ENCODE measurements at regions not wholly inside any gene's neighbourhood (a gene's known extent, or its start where the extent isn't known, plus 50 kb on each side); places are given as distances from the start of the nearest gene placed in this dataset.
"Not testable (repeated sequence)": the region's sequence is repeated elsewhere in the genome, so short reads cannot be mapped to it uniquely, and the experiment has no call there.

DNA sequence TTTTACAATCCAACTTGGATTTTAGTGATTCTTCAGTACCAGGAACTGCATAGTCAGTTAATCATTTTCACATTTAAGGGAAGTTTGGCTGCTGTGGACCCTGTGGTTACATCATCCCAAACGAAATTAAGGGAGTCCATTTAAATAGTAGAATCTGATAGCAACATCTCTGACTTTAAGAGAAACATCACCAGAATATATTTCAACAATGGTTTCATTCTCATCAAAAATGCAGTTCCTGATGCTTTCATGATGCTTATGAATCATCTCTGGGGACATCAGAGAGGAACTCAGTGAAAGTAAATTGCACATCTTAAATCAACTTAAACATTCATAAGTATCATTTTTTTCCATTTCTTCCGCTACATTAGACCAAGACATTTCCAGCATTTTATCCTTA is 1170.7 kb downstream of the FSCB start:
- H3K4me3 ChIP-seq (ENCODE audit: low read depth, low read length): no peak overlapping the region
- DNase-seq (ENCODE audit: low read depth): no peak
- TF ChIP-seq POLR2A (IDR thresholded peaks at IDR 0.05; ENCODE audit: extremely low read depth, insufficient read length) (no peak), MYC (IDR thresholded peaks at IDR 0.05; ENCODE audit: low read depth, low read length) (no peak)
- TF ChIP-seq, protein P1, sequence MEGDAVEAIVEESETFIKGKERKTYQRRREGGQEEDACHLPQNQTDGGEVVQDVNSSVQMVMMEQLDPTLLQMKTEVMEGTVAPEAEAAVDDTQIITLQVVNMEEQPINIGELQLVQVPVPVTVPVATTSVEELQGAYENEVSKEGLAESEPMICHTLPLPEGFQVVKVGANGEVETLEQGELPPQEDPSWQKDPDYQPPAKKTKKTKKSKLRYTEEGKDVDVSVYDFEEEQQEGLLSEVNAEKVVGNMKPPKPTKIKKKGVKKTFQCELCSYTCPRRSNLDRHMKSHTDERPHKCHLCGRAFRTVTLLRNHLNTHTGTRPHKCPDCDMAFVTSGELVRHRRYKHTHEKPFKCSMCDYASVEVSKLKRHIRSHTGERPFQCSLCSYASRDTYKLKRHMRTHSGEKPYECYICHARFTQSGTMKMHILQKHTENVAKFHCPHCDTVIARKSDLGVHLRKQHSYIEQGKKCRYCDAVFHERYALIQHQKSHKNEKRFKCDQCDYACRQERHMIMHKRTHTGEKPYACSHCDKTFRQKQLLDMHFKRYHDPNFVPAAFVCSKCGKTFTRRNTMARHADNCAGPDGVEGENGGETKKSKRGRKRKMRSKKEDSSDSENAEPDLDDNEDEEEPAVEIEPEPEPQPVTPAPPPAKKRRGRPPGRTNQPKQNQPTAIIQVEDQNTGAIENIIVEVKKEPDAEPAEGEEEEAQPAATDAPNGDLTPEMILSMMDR (IDR thresholded peaks at IDR 0.05; ENCODE audit: low read depth, low read length): no peak
- TF ChIP-seq, protein P2, sequence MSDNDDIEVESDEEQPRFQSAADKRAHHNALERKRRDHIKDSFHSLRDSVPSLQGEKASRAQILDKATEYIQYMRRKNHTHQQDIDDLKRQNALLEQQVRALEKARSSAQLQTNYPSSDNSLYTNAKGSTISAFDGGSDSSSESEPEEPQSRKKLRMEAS (IDR thresholded peaks at IDR 0.05; ENCODE audit: low read depth, low read length): no peak

DNA sequence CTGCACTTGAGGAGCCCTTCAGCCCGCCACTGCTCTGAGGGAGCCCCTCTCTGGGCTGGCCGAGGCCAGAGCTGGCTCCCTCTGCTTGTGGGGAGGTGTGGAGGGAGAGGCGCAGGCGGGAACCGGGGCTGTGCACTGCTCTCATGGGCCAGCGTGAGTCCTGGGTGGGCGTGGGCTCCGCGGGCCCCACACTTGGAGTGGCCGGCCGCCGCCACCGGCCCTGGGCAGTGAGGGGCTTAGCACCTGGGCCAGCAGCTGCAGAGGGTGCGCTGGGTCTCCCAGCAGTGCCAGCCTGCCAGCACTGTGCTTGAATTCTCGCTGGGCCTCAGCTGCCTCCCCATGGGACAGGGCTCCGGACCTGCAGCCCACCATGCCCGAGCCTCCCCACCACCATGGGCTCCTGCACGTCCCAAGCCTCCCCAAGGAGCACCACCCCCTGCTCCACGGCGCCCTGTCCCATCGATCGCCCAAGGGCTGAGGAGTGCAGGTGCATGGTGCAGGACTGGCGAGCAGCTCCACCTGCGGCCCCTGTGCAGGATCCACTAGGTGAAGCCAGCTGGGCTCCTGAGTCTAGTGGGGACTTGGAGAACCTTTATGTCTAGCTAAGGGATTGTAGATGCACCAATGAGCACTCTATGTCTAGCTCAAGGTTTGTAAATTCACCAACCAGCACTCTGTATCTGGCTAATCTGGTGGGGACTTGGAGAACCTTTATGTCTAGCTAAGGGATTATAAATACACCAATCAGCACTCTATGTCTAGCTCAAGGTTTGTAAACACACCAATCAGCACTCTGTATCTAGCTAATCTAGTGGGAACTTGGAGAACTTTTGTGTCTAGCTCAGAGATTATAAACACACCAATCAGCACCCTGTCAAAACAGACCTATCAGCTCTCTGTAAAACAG is 1180.3 kb downstream of the FSCB start:
- not testable (repeated sequence) for DNase-seq (ENCODE audit: low read depth); H3K4me3 ChIP-seq (ENCODE audit: low read depth, low read length)

DNA sequence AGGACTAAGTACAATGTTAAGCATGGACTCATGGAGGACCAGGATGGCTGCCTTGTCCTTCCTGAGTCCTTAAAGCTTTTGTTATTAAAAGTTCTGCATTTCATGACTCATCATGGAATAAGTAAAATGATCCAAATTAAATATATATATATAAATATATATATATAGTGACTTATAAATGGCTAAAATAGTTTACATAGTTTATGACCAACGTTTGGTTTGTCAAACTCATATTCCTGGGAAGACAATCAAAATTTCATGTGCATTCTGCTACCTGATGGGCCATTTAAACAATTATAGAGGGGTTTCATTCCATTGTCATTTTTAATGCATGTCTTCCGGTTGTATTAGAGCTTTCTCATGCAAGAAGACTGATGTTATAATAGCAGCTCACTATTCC is 1190.7 kb downstream of the FSCB start:
- no peak for DNase-seq (ENCODE audit: low read depth)
- H3K4me3 ChIP-seq (ENCODE audit: low read depth, low read length): no peak overlapping the region
- TF ChIP-seq MYC (IDR thresholded peaks at IDR 0.05; ENCODE audit: low read depth, low read length) (no peak), POLR2A (IDR thresholded peaks at IDR 0.05; ENCODE audit: extremely low read depth, insufficient read length) (no peak)
- TF ChIP-seq, protein P2 (IDR thresholded peaks at IDR 0.05; ENCODE audit: low read depth, low read length): no peak
- TF ChIP-seq, protein P1 (IDR thresholded peaks at IDR 0.05; ENCODE audit: low read depth, low read length): no peak

DNA sequence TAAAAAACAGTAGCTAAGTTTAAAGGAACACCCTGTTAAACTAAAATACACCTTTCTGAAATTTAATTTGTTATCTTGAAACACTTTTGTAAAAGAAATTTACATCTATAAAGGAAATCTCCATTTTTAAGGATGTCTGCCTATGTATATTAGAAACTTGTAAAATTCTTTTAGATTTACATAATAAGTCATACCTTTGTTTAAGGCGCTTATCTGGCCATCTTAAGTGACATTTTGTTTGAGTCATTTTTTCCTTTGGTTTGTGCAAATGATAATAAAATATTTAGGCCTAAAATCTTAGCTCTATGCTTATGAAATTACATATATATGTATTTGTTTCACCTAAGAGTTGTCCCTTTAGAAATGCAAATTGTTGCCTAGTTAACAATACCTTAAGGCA is 1193.4 kb downstream of the FSCB start:
- TF ChIP-seq POLR2A (IDR thresholded peaks at IDR 0.05; ENCODE audit: extremely low read depth, insufficient read length) (no peak), MYC (IDR thresholded peaks at IDR 0.05; ENCODE audit: low read depth, low read length) (no peak)
- TF ChIP-seq, protein P2 (IDR thresholded peaks at IDR 0.05; ENCODE audit: low read depth, low read length): no peak
- TF ChIP-seq, protein P1 (IDR thresholded peaks at IDR 0.05; ENCODE audit: low read depth, low read length): no peak
- H3K4me3 ChIP-seq (ENCODE audit: low read depth, low read length): no peak overlapping the region
- no peak for DNase-seq (ENCODE audit: low read depth)

DNA sequence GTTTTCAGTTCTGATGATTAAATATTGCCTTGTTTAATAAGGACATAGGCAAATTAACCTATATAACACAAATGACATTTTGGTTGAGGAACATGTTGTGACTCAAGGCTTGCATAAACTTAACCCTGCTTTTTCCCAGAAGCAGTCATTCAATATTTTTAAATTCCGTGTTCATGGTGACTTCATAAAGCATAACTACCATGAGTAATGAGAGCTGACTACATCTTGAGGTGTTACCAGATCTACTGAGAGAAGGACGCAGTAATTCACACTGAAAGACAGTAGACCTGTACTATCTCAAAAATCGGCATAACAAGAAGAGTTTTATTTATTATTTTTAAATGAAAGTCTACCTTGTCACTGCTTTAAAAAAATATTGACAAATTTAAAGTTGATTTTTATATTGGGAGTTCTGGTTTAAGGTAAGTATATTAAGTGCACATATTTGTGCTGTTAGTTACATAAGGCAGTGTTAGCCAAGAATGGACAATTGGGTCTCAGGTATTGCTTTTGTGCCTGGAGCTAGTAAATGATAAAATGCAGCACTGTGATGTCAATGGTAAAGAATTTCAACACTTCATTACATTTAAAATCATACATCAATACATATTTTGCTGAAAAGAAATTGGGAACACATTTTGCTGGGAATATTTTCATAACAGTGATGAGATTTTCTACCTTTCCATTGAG is 1198.5 kb downstream of the FSCB start:
- H3K4me3 ChIP-seq (ENCODE audit: low read depth, low read length): no peak overlapping the region
- DNase-seq (ENCODE audit: low read depth): no peak
- TF ChIP-seq POLR2A (IDR thresholded peaks at IDR 0.05; ENCODE audit: extremely low read depth, insufficient read length): no peak
- TF ChIP-seq, protein P1 (IDR thresholded peaks at IDR 0.05; ENCODE audit: low read depth, low read length): no peak
- TF ChIP-seq, protein P2 (IDR thresholded peaks at IDR 0.05; ENCODE audit: low read depth, low read length): no peak
- TF ChIP-seq MYC (IDR thresholded peaks at IDR 0.05; ENCODE audit: low read depth, low read length): no peak

DNA sequence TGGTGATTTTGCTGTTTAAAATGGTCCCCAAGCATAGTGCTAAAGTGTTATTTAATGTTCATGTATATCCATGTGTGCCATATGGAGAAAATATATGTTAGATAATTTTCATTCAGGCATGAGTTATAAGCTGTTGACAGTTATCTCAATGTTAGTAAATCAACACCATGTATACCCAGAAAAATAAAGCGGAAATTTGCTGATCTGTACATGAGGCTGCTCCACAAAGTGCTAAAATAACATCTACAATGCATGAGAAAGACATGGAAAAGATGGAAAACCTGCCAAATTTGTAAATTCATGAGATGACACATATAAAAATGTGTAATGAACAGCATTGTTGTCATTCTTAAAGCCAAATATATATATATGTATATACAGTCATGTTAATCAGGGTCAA is 1199.2 kb downstream of the FSCB start:
- H3K4me3 ChIP-seq (ENCODE audit: low read depth, low read length): no peak overlapping the region
- no peak for DNase-seq (ENCODE audit: low read depth)
- TF ChIP-seq, protein P2 (IDR thresholded peaks at IDR 0.05; ENCODE audit: low read depth, low read length): no peak
- TF ChIP-seq, protein P1 (IDR thresholded peaks at IDR 0.05; ENCODE audit: low read depth, low read length): no peak
- TF ChIP-seq MYC (IDR thresholded peaks at IDR 0.05; ENCODE audit: low read depth, low read length): no peak
- TF ChIP-seq POLR2A (IDR thresholded peaks at IDR 0.05; ENCODE audit: extremely low read depth, insufficient read length): no peak

Data from NB4 (cell line).